ENCODE measurements at regions not wholly inside any gene's neighbourhood (a gene's known extent, or its start where the extent isn't known, plus 50 kb on each side); places are given as distances from the start of the nearest gene placed in this dataset.
"Not testable (repeated sequence)": the region's sequence is repeated elsewhere in the genome, so short reads cannot be mapped to it uniquely, and the experiment has no call there.

DNA sequence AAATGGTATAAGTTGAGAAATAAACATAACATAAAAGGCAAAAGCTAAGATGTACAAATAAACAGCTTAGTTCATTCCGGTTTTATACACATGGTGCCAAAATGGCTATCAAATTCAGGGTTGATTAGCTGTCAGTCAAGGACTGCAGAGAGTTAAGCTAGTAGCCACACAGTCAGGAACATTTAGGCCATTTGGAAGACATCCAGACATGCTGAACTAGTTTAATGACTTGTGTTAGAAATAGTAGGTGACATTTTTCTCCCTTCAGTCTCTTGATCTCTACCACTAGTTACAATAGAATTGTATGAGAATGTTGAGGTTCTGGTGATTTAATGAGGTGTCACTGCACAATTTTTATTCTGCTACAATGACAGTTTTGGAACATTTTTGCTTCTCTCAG lies 394.4 kb upstream of the SPHKAP start:
- TF ChIP-seq, protein P1, sequence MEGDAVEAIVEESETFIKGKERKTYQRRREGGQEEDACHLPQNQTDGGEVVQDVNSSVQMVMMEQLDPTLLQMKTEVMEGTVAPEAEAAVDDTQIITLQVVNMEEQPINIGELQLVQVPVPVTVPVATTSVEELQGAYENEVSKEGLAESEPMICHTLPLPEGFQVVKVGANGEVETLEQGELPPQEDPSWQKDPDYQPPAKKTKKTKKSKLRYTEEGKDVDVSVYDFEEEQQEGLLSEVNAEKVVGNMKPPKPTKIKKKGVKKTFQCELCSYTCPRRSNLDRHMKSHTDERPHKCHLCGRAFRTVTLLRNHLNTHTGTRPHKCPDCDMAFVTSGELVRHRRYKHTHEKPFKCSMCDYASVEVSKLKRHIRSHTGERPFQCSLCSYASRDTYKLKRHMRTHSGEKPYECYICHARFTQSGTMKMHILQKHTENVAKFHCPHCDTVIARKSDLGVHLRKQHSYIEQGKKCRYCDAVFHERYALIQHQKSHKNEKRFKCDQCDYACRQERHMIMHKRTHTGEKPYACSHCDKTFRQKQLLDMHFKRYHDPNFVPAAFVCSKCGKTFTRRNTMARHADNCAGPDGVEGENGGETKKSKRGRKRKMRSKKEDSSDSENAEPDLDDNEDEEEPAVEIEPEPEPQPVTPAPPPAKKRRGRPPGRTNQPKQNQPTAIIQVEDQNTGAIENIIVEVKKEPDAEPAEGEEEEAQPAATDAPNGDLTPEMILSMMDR (IDR thresholded peaks at IDR 0.05; ENCODE audit: extremely low read depth, insufficient read depth, missing control alignments) = no peak
- no peak for DNase-seq (ENCODE audit: low spot score)

DNA sequence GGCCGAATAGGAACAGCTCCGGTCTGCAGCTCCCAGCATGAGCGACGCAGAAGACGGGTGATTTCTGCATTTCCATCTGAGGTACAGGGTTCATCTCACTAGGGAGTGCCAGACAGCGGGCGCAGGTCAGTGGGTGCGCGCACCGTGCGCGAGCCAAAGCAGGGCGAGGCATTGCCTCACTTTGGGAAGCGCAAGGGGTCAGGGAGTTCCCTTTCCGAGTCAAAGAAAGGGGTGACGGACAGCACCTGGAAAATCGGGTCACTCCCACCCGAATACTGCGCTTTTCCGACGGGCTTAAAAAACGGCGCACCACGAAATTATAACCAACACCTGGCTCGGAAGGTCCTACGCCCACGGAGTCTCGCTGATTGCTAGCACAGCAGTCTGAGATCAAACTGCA lies 386.8 kb upstream of the SPHKAP start:
- DNase-seq (ENCODE audit: low spot score); in situ Hi-C loops (cut with MboI; ENCODE audit: low pct_unique_long_range_greater_than_20kb, low sequenced_read_pairs, unreplicated experiment): not testable (repeated sequence)

More for the DNA sequence above, 394.4 kb upstream of the SPHKAP start:
- in situ Hi-C loops (cut with MboI; ENCODE audit: low pct_unique_long_range_greater_than_20kb, low sequenced_read_pairs, unreplicated experiment) = no loop called here

DNA sequence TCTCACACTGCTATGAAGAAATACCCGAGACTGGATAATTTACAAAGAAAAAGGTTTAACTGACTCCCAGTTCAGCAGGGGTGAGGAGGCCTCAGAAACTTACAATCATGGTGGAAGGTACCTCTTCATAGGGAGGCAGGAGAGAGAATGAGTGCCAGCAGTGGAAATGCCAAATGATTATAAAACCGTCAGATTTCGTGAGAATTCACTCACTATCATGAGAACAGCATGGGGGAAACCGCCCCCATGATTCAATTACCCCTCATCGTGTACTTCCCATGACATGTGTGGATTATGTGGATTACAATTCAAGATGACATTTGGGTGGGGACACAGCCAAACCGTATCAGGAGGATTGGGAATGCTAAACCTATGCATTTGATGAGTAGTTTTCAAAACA lies 380.3 kb upstream of the SPHKAP start:
- in situ Hi-C loops (cut with MboI; ENCODE audit: low pct_unique_long_range_greater_than_20kb, low sequenced_read_pairs, unreplicated experiment) = no loop called here
- no peak for DNase-seq (ENCODE audit: low spot score)
- TF ChIP-seq, protein P1 (IDR thresholded peaks at IDR 0.05; ENCODE audit: extremely low read depth, insufficient read depth, missing control alignments) = no peak

GRCh38 chr2:228559774-228560415 lies 378.4 kb upstream of the SPHKAP start:
- TF ChIP-seq, protein P1 (IDR thresholded peaks at IDR 0.05; ENCODE audit: extremely low read depth, insufficient read depth, missing control alignments) = no peak
- DNase-seq (ENCODE audit: low spot score) = no peak
- in situ Hi-C loops (cut with MboI; ENCODE audit: low pct_unique_long_range_greater_than_20kb, low sequenced_read_pairs, unreplicated experiment) = no loop called here

DNA sequence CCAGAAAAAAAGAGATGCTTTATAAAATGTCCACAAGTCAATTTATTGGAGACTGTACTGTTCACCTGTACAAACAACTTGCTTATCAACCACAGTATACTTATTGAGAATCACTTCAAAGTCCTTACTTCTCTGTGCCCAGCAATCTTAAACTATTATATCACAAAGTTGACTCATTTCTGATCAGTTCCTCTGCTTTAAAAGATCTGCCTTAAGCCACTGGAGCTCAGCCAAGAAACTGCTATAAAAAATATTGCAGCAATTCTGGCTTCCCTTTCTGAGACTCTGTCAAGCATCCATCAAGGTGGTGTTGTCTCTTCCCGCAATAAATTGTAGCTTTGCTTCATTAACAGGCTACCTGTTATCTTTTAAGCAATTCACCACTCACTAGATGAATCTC lies 375.2 kb upstream of the SPHKAP start:
- in situ Hi-C loops (cut with MboI; ENCODE audit: low pct_unique_long_range_greater_than_20kb, low sequenced_read_pairs, unreplicated experiment) = no loop called here
- no peak for DNase-seq (ENCODE audit: low spot score)
- TF ChIP-seq, protein P1 (IDR thresholded peaks at IDR 0.05; ENCODE audit: extremely low read depth, insufficient read depth, missing control alignments) = no peak

GRCh38 chr2:228549441-228550007 lies 368.0 kb upstream of the SPHKAP start:
- in situ Hi-C loops (cut with MboI; ENCODE audit: low pct_unique_long_range_greater_than_20kb, low sequenced_read_pairs, unreplicated experiment) = no loop called here
- DNase-seq (ENCODE audit: low spot score) = no peak
- TF ChIP-seq, protein P1 (IDR thresholded peaks at IDR 0.05; ENCODE audit: extremely low read depth, insufficient read depth, missing control alignments) = no peak

- TF ChIP-seq, protein P1 (IDR thresholded peaks at IDR 0.05; ENCODE audit: extremely low read depth, insufficient read depth, missing control alignments) = no peak
- DNase-seq (ENCODE audit: low spot score) = no peak
- in situ Hi-C loops (cut with MboI; ENCODE audit: low pct_unique_long_range_greater_than_20kb, low sequenced_read_pairs, unreplicated experiment) = no loop called here
These were observed 366.7 kb upstream of the SPHKAP start for GRCh38 chr2:228548230-228548629.

All from GM13977 (cell line).